GM19043 (cell line): ENCODE measurements at regions not wholly inside any gene's neighbourhood (a gene's known extent, or its start where the extent isn't known, plus 50 kb on each side); places are given as distances from the start of the nearest gene placed in this dataset.

Source experiments
- ATAC-seq: cut with Tn5 transposase; IDR thresholded peaks from one replicate; pipeline ENCODE4 v1.9.1; 2021; ENCODE audit warnings: low read depth; ENCODE audit not compliant: unreplicated experiment

DNA sequence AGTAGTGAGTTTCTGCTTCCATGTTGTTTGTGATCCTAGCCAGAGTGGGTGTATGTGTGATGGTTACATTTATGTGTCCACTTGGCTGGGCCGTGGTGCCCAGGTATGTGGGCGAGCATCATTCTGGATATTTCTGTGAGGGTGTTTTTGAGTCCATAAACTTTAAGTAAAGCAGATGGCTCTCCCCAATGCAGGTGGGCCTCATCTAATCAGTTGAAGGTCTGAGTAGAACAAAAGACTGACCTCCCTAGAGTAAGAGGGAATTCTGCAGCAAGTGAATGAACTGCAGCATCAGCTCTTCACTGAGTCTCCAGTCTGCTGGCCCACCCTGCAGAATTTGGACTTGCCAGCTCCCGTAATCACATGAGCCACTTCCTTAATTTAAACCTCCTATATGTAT is 571.9 kb downstream of the ACTR3B start:
- ATAC-seq, result no peak

- ATAC-seq, result no peak
These were observed 594.5 kb downstream of the ACTR3B start for GRCh38 chr7:153354071-153354470.

DNA sequence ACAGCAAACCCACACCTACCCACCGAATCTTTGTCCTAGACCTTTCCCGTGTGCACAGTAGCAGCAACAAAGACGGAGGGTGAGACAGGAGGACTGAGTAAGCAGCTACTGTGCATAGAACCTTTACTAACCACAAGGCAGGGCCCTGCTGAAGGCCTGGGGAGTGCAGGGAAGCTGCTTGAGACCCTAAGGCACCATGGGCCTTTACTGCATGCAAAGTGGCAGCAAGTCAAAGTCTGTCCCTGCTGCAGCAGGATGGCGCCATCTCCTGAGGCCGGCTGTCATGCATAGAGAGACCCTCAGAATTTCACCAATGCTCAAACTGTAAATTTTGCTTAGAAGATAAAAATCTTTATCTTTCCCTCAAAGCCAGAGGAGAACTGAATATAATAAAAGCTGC is 610.5 kb downstream of the ACTR3B start:
- no peak for ATAC-seq

GRCh38 chr7:153380636-153381035 is 621.1 kb downstream of the ACTR3B start:
- no peak for ATAC-seq

- peak; percentile 78 for ATAC-seq
These were observed 621.9 kb downstream of the ACTR3B start for GRCh38 chr7:153381275-153382040.

DNA sequence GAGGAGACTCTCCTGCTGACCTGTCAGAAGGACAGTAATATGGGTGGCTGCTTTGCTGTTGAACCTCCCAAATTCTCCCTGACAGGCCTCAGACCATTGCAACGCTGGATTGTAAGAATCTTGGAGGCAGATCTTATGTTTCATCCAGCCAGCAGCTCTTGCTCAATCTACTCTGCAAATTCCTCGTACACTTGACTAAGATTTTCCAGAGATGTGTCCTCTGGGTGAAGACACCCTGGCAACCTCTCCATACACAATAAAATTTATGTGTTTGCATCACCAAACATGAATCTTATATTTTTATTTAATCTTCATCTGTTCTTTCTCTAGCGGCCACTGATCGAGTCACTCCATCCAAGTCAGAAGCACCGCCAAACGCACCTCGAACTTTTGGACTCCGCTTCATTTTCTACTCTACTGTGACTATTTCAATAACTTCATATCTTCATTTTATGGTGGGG is 623.1 kb downstream of the ACTR3B start:
- no peak for ATAC-seq

DNA sequence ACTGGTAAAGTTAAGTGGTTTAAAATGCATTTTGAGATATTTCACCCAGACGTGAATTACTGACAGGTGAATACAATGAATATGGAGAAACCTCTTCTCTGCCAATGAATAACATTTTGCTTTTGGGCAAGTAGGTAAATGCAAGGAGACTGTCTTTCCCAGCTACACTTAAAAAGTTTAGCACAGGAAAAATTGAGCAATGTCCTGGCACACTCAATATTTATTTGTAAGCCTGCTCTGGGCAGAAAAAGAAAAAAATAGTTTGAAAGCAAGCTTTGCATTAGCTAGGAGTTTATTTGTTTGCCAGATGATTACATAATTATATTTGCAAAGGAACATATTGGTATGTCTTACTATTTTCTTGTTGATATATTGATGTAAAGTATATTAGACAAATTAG is 624.2 kb downstream of the ACTR3B start:
- no peak for ATAC-seq

- no peak for ATAC-seq
These were observed 626.0 kb downstream of the ACTR3B start for GRCh38 chr7:153385502-153385901.

DNA sequence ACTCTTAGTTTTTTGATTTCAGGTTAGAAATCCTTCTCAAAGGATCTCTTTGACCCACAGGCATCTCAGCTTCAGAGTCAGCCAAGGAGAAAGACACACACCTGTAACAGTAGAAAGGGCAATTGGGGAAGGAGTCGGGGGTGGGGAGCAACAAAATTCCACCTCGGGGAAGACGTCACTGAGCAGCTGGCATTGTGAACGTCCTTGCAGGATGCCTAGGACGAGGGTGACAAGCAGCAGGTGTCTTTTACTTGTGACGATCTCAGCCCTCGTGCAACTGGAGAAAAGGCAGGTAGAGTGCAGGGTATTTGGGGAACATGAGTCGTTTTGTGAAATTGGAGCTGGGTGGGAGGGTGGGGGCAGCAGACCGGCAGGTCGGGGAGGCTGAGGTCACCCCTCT is 627.0 kb downstream of the ACTR3B start:
- no peak for ATAC-seq

- ATAC-seq, result no peak
These were observed 629.1 kb downstream of the ACTR3B start for GRCh38 chr7:153388611-153389010.

GRCh38 chr7:153389261-153389660 is 629.7 kb downstream of the ACTR3B start:
- no peak for ATAC-seq

- ATAC-seq, result no peak
These were observed 631.4 kb downstream of the ACTR3B start for GRCh38 chr7:153390955-153391354.

GRCh38 chr7:153392726-153393125 is 633.2 kb downstream of the ACTR3B start:
- ATAC-seq, result no peak

DNA sequence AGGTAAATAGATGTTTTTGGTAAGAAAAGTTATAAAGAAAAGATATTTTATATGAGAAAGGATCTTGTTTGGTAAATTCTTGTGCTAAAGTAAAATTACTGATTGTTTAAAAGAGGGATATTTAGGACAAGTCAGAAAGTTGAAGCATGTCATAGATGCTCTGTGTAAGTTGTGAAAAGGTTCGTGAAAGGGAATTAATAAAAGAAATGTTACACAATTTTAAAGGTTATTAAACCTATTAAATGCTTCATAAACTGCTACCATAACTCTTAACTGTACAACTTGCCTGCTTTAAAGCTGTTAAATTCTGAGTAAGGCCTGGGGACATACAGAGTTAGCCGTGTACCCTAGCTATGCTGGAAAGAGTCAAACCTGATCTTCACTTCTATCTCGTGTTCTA is 634.1 kb downstream of the ACTR3B start:
- no peak for ATAC-seq

DNA sequence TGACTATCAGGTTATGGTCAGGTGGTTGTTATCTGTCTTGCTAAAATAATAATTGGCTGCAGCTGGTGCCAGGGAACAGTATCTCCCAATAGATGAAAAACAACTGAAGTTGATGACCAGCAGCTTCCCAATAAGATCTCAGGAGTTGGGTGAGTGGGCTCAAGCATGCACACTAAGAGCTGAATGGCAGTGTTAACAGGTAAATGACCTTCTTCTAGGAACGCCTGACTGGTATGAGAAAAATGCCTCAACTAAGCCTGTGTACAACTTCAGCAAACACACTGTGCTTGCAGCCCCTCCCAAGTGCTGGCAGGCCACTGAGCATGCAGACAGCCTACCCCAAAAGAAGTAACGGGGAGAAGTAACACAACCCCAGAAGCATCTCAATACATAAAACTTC is 636.9 kb downstream of the ACTR3B start:
- ATAC-seq, result no peak

- no peak for ATAC-seq
These were observed 637.9 kb downstream of the ACTR3B start for GRCh38 chr7:153397459-153397858.

GRCh38 chr7:153397906-153398305 is 638.4 kb downstream of the ACTR3B start:
- ATAC-seq, result no peak

- no peak for ATAC-seq
These were observed 638.8 kb downstream of the ACTR3B start for GRCh38 chr7:153398370-153398769.

DNA sequence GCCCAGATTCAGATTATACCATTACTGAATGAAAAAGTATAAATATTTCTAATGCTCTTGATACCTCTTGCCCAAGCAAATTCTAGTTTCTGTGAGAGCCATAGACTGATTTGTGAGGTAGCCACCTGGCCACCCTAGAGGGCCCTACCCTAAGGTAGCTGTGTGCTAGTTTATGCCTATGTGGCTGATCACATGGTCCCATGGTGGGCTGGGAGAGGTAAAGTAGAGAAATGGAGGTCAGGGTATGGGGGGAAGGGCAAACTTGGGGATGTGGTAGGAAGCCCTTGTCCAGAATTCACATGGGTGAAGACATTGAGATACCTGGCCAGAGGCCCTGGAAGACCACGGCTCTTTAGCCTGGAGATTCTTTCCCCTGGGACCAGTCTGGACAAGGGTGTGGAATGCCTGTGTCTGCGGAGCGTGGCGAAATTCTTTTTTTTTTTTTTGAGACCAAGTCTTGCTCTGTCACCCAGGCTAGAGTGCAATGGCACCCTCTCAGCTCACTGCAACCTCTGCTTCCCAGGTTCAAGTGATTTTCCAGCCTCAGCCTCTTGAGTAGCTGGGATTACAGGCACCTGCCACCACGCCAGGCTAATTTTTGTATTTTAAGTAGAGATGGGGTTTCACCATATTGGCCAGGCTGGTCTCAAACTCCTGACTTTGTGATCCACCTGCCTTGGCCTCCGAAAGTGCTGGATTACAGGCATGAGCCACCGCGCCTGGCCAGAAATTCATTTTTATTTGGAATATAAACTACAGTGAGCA is 639.4 kb downstream of the ACTR3B start:
- ATAC-seq, result no peak

DNA sequence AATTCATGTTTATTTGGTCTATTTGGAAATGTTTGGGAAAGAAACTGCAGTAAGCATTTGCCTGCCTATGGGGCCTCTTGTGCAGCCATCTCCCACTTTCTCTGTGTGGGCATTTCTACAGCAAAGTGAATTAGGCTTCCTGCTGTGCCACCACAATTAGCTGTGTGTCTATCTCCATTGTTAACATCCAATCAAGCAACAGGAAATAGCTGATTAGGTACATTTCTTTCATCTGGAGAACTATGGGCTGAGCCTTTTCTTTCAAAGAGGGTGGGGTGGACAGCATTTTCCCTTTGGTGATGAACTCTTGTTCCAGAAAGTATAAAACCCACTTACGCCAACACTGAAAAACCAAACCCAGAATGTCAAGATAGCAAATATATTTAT is 640.0 kb downstream of the ACTR3B start:
- no peak for ATAC-seq

DNA sequence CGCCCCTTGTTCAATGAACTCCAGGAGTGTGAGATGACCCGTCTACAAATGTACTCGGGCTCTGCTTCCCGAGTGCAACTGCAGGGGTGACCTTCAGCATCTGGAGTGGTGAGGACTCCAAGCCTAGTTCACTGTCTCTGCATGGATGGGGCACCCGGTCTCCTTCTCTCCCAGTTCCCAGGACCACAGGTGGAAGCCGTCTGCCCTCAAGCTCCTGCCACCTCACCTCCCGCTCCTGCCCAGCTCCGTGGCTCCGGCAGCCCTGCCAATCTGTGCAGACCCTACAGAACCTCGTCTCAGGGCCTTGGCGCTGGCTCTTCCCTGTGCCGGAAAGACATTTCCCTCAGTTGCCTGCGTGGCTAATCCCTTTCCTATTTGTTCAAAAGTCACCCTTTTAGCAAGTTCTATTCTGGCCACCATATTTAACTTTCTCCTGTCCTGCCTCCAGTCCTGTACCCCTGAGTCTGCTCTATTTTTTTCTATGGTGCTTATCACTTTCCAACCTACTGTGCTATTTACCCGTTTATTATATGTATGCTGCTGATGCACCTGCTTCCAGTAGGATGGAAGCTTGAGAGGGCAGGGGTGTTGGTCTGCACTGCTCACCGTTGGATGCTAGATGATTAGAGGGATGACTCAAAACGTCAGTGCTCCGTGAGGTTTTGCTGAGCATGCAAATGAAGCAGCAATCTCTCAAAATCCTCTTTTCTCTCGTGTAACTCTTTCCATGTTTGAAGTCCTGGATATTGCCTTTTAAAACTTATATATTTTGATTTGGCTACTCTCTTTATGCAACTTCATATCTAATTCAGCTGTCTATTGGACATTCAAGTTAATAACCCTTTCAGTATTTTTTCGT is 641.4 kb downstream of the ACTR3B start:
- ATAC-seq, result no peak
